IMR-90 (cell line): ENCODE measurements at regions not wholly inside any gene's neighbourhood (a gene's known extent, or its start where the extent isn't known, plus 50 kb on each side); places are given as distances from the start of the nearest gene placed in this dataset.

Experiments
- ATAC-seq: fragments of 200-7000 bp; cut with Tn5 transposase; 2 replicates; pipeline ENCODE4 v1.9.1; 2020; ENCODE audit warnings: low read depth, mild to moderate bottlenecking, moderate library complexity
- BruUV-seq: library from RNA; stranded (reverse); fragments of 400-500 nt; replicated peaks from 2 replicates; lab custom pipeline; 2021; lab: Mats Ljungman, UMichigan
- CTCF ChIA-PET: fragments of 300-600 bp; formaldehyde crosslinking; extraction: SDS; loops from one replicate; lab custom pipeline; 2021; ENCODE audit warnings: antibody characterized with exemption; lab: Yijun Ruan, JAX
- POLR2A ChIA-PET: fragments of 300-600 bp; sonication (Branson Sonifier 250); formaldehyde crosslinking; loops from one replicate; lab custom pipeline; 2022; ENCODE audit warnings: antibody characterized with exemption; ENCODE audit not compliant: unreplicated experiment; lab: Charles Lee
- DNase-seq: peaks from one replicate; pipeline ENCODE4 v3.0.0; 2013
- H2AFZ ChIP-seq: replicated peaks from 2 replicates; pipeline ENCODE3; 2013; ENCODE audit warnings: low read length, mild to moderate bottlenecking; ENCODE audit not compliant: poor library complexity
- H2AK5ac ChIP-seq: 2 replicates; pipeline ENCODE4 v1.6.1; 2013; ENCODE audit warnings: low read depth, low read length, inconsistent platforms
- H2AK9ac ChIP-seq: replicated peaks from 2 replicates; pipeline ENCODE3; 2013; ENCODE audit warnings: mild to moderate bottlenecking, low read depth, low read length, moderate library complexity; ENCODE audit not compliant: poor library complexity
- H2BK120ac ChIP-seq: 2 replicates; pipeline ENCODE4 v1.6.1; 2013; ENCODE audit warnings: low read depth, low read length, inconsistent platforms
- H2BK15ac ChIP-seq: 3 replicates; pipeline ENCODE4 v1.6.1; 2013; ENCODE audit warnings: low read depth, low read length, inconsistent platforms
- H2BK20ac ChIP-seq: 2 replicates; pipeline ENCODE4 v1.6.1; 2013; ENCODE audit warnings: low read depth, mild to moderate bottlenecking, inconsistent platforms, low read length, moderate library complexity
- H2BK5ac ChIP-seq: 2 replicates; pipeline ENCODE4 v1.6.1; 2013; ENCODE audit warnings: mild to moderate bottlenecking, low read depth, low read length, inconsistent platforms; ENCODE audit not compliant: poor library complexity, severe bottlenecking
- H3K14ac ChIP-seq: replicated peaks from 2 replicates; pipeline ENCODE4 v1.6.1; 2013; ENCODE audit warnings: low read depth, low read length, inconsistent platforms
- H3K18ac ChIP-seq: 2 replicates; pipeline ENCODE4 v1.6.1; 2013; ENCODE audit warnings: low read depth, low read length, control low read depth
- H3K23ac ChIP-seq: 2 replicates; pipeline ENCODE4 v1.6.1; 2013; ENCODE audit warnings: low read depth, low read length, inconsistent platforms
- H3K27ac ChIP-seq: 2 replicates; pipeline ENCODE4 v1.5.1; 2013; ENCODE audit warnings: mild to moderate bottlenecking, control low read depth, low read length; ENCODE audit not compliant: insufficient read depth
- H3K27me3 ChIP-seq: 2 replicates; pipeline ENCODE4 v1.6.1; 2013; ENCODE audit warnings: low read length; ENCODE audit not compliant: control insufficient read depth, insufficient read depth
- H3K36me3 ChIP-seq: 2 replicates; pipeline ENCODE4 v1.6.1; 2013; ENCODE audit warnings: low read length, mixed read lengths; ENCODE audit not compliant: control insufficient read depth, insufficient read depth
- H3K4ac ChIP-seq: 2 replicates; pipeline ENCODE4 v1.6.1; 2013; ENCODE audit warnings: low read depth, low read length, inconsistent platforms
- H3K4me1 ChIP-seq: 2 replicates; pipeline ENCODE4 v1.6.1; 2013; ENCODE audit warnings: low read length, mixed read lengths; ENCODE audit not compliant: control insufficient read depth, insufficient read depth
- H3K4me2 ChIP-seq: 2 replicates; pipeline ENCODE4 v1.6.1; 2013; ENCODE audit warnings: low read depth, mild to moderate bottlenecking, control low read depth, low read length, moderate library complexity
- H3K4me3 ChIP-seq: 2 replicates; pipeline ENCODE4 v1.5.1; 2013; ENCODE audit warnings: low read depth, mild to moderate bottlenecking, control low read depth, low read length, moderate library complexity; ENCODE audit not compliant: insufficient read depth
- H3K56ac ChIP-seq: 2 replicates; pipeline ENCODE4 v1.6.1; 2013; ENCODE audit warnings: low read length, inconsistent platforms; ENCODE audit not compliant: insufficient read depth; ENCODE audit errors: extremely low read depth
- H3K79me1 ChIP-seq, 2 experiments: 2 replicates each; pipeline ENCODE4 v1.6.1; 2013; ENCODE audit warnings: low read length in 2 of 2, inconsistent platforms in 1 of 2, low read depth in 1 of 2
- H3K9ac ChIP-seq: 2 replicates; pipeline ENCODE4 v1.6.1; 2013; ENCODE audit warnings: low read depth, low read length, control low read depth
- H3K9me1 ChIP-seq: 2 replicates; pipeline ENCODE4 v1.6.1; 2013; ENCODE audit warnings: low read length, inconsistent platforms; ENCODE audit not compliant: insufficient read depth
- H3K9me3 ChIP-seq: 2 replicates; pipeline ENCODE4 v1.6.1; 2013; ENCODE audit warnings: low read length; ENCODE audit not compliant: control insufficient read depth, insufficient read depth
- H4K20me1 ChIP-seq: 2 replicates; pipeline ENCODE4 v1.6.1; 2013; ENCODE audit warnings: low read length, inconsistent platforms; ENCODE audit not compliant: insufficient read depth
- H4K5ac ChIP-seq: 2 replicates; pipeline ENCODE4 v1.6.1; 2013; ENCODE audit warnings: mild to moderate bottlenecking, low read depth, low read length, control low read depth
- H4K8ac ChIP-seq, 2 experiments: 2 replicates each; pipeline ENCODE4 v1.6.1; 2013; ENCODE audit warnings: low read depth in 2 of 2, low read length in 2 of 2, control low read depth in 1 of 2, inconsistent platforms in 1 of 2
- H4K91ac ChIP-seq: 2 replicates; pipeline ENCODE4 v1.6.1; 2013; ENCODE audit warnings: low read depth, low read length, inconsistent platforms; ENCODE audit not compliant: insufficient read depth
- BHLHE40 ChIP-seq: fragments of 150-350 bp; IDR thresholded peaks from 2 replicates; pipeline ENCODE4 v1.6.1; 2016; ENCODE audit warnings: mild to moderate bottlenecking, low read depth, low read length
- CEBPB ChIP-seq: IDR thresholded peaks from 2 replicates; pipeline ENCODE4 v1.6.1; 2012; ENCODE audit warnings: low read depth, low read length, improper control_type of control experiment
- CHD1 ChIP-seq: IDR thresholded peaks from 2 replicates; pipeline ENCODE4 v1.6.1; 2012; ENCODE audit warnings: low read depth, low read length, improper control_type of control experiment
- FOS ChIP-seq: fragments of 150-350 bp; IDR thresholded peaks from 2 replicates; pipeline ENCODE4 v1.6.1; 2016; ENCODE audit warnings: low read depth, low read length
- MAFK ChIP-seq: IDR thresholded peaks from 2 replicates; pipeline ENCODE4 v1.6.1; 2012; ENCODE audit warnings: low read depth, low read length, improper control_type of control experiment
- MAZ ChIP-seq: IDR thresholded peaks from 2 replicates; pipeline ENCODE4 v1.6.1; 2012; ENCODE audit warnings: low read depth, mild to moderate bottlenecking, low read length, improper control_type of control experiment, moderate library complexity, borderline replicate concordance
- MXI1 ChIP-seq: IDR thresholded peaks from 2 replicates; pipeline ENCODE4 v1.6.1; 2012; ENCODE audit warnings: low read depth, mild to moderate bottlenecking, low read length, moderate library complexity, borderline replicate concordance
- NFE2L2 ChIP-seq: fragments of 150-350 bp; IDR thresholded peaks from 2 replicates; pipeline ENCODE4 v1.6.1; 2016; ENCODE audit warnings: low read depth, mild to moderate bottlenecking, low read length
- POLR2A ChIP-seq: IDR thresholded peaks from 2 replicates; pipeline ENCODE4 v1.6.1; 2012; ENCODE audit warnings: mild to moderate bottlenecking, low read depth, low read length
- RAD21 ChIP-seq: IDR thresholded peaks from 2 replicates; pipeline ENCODE4 v1.6.1; 2012; ENCODE audit warnings: low read length, improper control_type of control experiment
- RCOR1 ChIP-seq: IDR thresholded peaks from 2 replicates; pipeline ENCODE4 v1.6.1; 2012; ENCODE audit warnings: mild to moderate bottlenecking, low read length, improper control_type of control experiment; ENCODE audit not compliant: insufficient replicate concordance
- RFX5 ChIP-seq: IDR thresholded peaks from 2 replicates; pipeline ENCODE4 v1.8.0; 2012; ENCODE audit warnings: low read depth, mild to moderate bottlenecking, low read length, moderate library complexity
- WGBS, 2 experiments: methylation state at CpG; one replicate each; pipeline versions ENCODE4 v1.1.5 to v1.1.7; 2013; ENCODE audit warnings: missing lambda C conversion rate in 2 of 2; ENCODE audit not compliant: insufficient read length in 1 of 2; ENCODE audit errors: extremely low coverage in 2 of 2; 5-methylcytosine and 5-hydroxymethylcytosine counted together
- dilution Hi-C: fragments of 300-500 bp; cut with HindIII; formaldehyde crosslinking; loops from one replicate; pipeline ENCODE4 v1.14.3; 2018; ENCODE audit warnings: low sequenced_read_pairs; ENCODE audit not compliant: unreplicated experiment
- in situ Hi-C: fragments of 300-500 bp; cut with MboI; formaldehyde crosslinking; loops from 3 replicates; pipeline ENCODE4 v1.14.3; 2019; ENCODE audit warnings: low sequenced_read_pairs, inconsistent platforms, mixed read lengths
- intact Hi-C: fragments of 100-400 bp; cut with micrococcal nuclease; formaldehyde crosslinking; loops from 2 replicates; pipeline ENCODE4 v1.10.0; 2022
- TF ChIP-seq, protein P1 (sequence below): conservative IDR thresholded peaks from 2 replicates; pipeline ENCODE4 v1.5.1; 2012; ENCODE audit warnings: mild to moderate bottlenecking, low read depth, low read length, improper control_type of control experiment

DNA sequence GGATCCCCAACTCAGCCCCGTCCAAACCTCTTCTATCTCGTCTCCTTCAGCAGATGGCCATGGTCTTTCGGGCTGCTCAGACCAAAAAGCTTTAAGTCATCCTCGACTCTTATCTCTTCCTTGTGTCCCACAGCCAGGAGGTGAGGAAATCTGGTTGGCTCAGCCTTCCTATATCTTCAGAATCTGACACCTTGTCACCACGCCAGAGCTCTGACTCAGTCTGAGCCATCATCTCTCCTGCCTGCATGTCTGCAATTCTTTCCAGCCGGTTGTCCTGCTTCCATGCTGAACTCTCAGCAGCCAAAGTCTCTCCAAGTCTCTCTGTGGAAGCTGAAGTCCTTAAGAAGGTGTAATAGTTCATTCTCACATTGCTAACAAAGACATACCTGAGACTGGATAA is 419.3 kb upstream of the ADAMTS16 start:
- Histone ChIP-seq H3K4me3 (no peak overlapping the region), H2BK15ac (no peak overlapping the region), H4K5ac (no peak overlapping the region), H4K20me1 (no peaks in the 10 kb centered on the region), H3K14ac (no peak overlapping the region), H3K27ac (no peak overlapping the region), H3K4me1 (no peaks in the 10 kb centered on the region), H4K8ac (no peak overlapping the region), H3K79me1 (no peaks in the 10 kb centered on the region), H2BK5ac (no peak overlapping the region), H4K91ac (no peak overlapping the region), H2BK120ac (no peak overlapping the region), H3K9me1 (no peaks in the 10 kb centered on the region), H3K4me2 (no peak overlapping the region), H2AK9ac (no peak overlapping the region), H3K23ac (no peak overlapping the region), H2AFZ (no peak overlapping the region), H3K4ac (no peak overlapping the region), H3K36me3 (no peaks in the 10 kb centered on the region), H3K9ac (no peak overlapping the region), H2BK20ac (no peak overlapping the region), H3K9me3 (peaks cover 12% of the 10 kb centered on the region), H3K27me3 (no peaks in the 10 kb centered on the region), H3K56ac (no peak overlapping the region), H3K18ac (no peak overlapping the region), H2AK5ac (no peak overlapping the region)
- CTCF ChIA-PET = no interaction called here
- ATAC-seq (no peak), DNase-seq (no peak)
- POLR2A ChIA-PET = no interaction called here
- in situ Hi-C loops = no loop called here
- TF ChIP-seq MXI1 = no peak
- no peak for TF ChIP-seq RFX5
- no peak for TF ChIP-seq NFE2L2
- no peak for TF ChIP-seq FOS
- TF ChIP-seq CEBPB = no peak
- TF ChIP-seq MAFK = no peak
- TF ChIP-seq POLR2A = no peak
- TF ChIP-seq RAD21 = no peak
- TF ChIP-seq BHLHE40 = no peak
- TF ChIP-seq CHD1 = no peak
- TF ChIP-seq RCOR1 = no peak
- TF ChIP-seq, protein P1, sequence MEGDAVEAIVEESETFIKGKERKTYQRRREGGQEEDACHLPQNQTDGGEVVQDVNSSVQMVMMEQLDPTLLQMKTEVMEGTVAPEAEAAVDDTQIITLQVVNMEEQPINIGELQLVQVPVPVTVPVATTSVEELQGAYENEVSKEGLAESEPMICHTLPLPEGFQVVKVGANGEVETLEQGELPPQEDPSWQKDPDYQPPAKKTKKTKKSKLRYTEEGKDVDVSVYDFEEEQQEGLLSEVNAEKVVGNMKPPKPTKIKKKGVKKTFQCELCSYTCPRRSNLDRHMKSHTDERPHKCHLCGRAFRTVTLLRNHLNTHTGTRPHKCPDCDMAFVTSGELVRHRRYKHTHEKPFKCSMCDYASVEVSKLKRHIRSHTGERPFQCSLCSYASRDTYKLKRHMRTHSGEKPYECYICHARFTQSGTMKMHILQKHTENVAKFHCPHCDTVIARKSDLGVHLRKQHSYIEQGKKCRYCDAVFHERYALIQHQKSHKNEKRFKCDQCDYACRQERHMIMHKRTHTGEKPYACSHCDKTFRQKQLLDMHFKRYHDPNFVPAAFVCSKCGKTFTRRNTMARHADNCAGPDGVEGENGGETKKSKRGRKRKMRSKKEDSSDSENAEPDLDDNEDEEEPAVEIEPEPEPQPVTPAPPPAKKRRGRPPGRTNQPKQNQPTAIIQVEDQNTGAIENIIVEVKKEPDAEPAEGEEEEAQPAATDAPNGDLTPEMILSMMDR = no peak
- no peak for TF ChIP-seq MAZ
- intact Hi-C loops = no loop called here
- no TSS peak for BruUV-seq
- 31% methylated on average over 2 of the region's 6 CpGs; no CpG with 5 or more reads in 1 of the 2 experiments for WGBS, 2 experiments
- dilution Hi-C loops = no loop called here
